ENCODE measurements at regions not wholly inside any gene's neighbourhood (a gene's known extent, or its start where the extent isn't known, plus 50 kb on each side); places are given as distances from the start of the nearest gene placed in this dataset.
A peak's percentile ranks its signal among the peaks of the same experiment; 100 is the strongest.

- no peak for TF ChIP-seq ZBTB39 (CRISPR knock-in tag; IDR thresholded peaks at IDR 0.05)
- no peak for TF ChIP-seq ZFP90 (CRISPR knock-in tag; IDR thresholded peaks at IDR 0.05; ENCODE audit: borderline replicate concordance)
- no peak for TF ChIP-seq ZBTB42 (CRISPR knock-in tag; IDR thresholded peaks at IDR 0.05)
- no peak for TF ChIP-seq MYNN (CRISPR knock-in tag; IDR thresholded peaks at IDR 0.05; ENCODE audit: low read depth)
- no peak for TF ChIP-seq ZNF879 (CRISPR knock-in tag; IDR thresholded peaks at IDR 0.05)
- no peak for TF ChIP-seq ASH2L (IDR thresholded peaks at IDR 0.05; ENCODE audit: insufficient read length, low read depth, low read length)
- TF ChIP-seq ZNF235 (CRISPR knock-in tag; IDR thresholded peaks at IDR 0.05; ENCODE audit: borderline replicate concordance), result no peak
- no peak for TF ChIP-seq ZNF572 (CRISPR knock-in tag; IDR thresholded peaks at IDR 0.05)
- no peak for TF ChIP-seq ZNF446 (CRISPR knock-in tag; IDR thresholded peaks at IDR 0.05)
- TF ChIP-seq PCBP1 (IDR thresholded peaks at IDR 0.05; ENCODE audit: borderline replicate concordance, low read depth, low read length), result no peak
- no peak for TF ChIP-seq ZNF629 (CRISPR knock-in tag; conservative IDR thresholded peaks at IDR 0.05)
- no peak for TF ChIP-seq ZNF362 (CRISPR knock-in tag; IDR thresholded peaks at IDR 0.05; ENCODE audit: borderline replicate concordance)
- TF ChIP-seq CHD2 (IDR thresholded peaks at IDR 0.05; ENCODE audit: low read depth, low read length), result no peak
- TF ChIP-seq ZNF160 (CRISPR knock-in tag; IDR thresholded peaks at IDR 0.05), result no peak
- no peak for TF ChIP-seq AKAP8 (CRISPR knock-in tag; IDR thresholded peaks at IDR 0.05)
- TF ChIP-seq BATF2 (CRISPR knock-in tag; IDR thresholded peaks at IDR 0.05), result no peak
- no peak for TF ChIP-seq MAF1 (CRISPR knock-in tag; IDR thresholded peaks at IDR 0.05; ENCODE audit: borderline replicate concordance)
- Histone ChIP-seq H3K27ac (ENCODE audit: extremely low read length, insufficient read depth, low read length) (no peak overlapping the region), H3K79me2 (ENCODE audit: insufficient read depth, low read length) (no peaks in the 10 kb centered on the region), H3K36me3 (replicated peaks in 1 of 2; ENCODE audit: control insufficient read depth in 1 of 2, insufficient read depth in 2 of 2, low read length in 2 of 2) (no peaks in the 10 kb centered on the region), H3K9ac (ENCODE audit: insufficient read depth, low read depth, low read length) (no peak overlapping the region), H2AFZ (ENCODE audit: low read length) (no peak overlapping the region), H3K27me3 (ENCODE audit: control insufficient read depth in 1 of 2, insufficient read depth in 2 of 2, low read length in 2 of 2) (peaks cover 3 to 65% of the 10 kb centered on the region in 2 experiments), H3K9me3 (ENCODE audit: low read length) (no peaks in the 10 kb centered on the region), H3K4me2 (ENCODE audit: low read depth, low read length) (peak overlapping the region; percentile 43), H3K4me3 (replicated peaks in 1 of 3; ENCODE audit: insufficient read depth in 1 of 3, low read depth in 2 of 3, low read length in 3 of 3) (no peak overlapping the region; a peak in 1 of 6 replicates), H4K20me1 (ENCODE audit: insufficient read depth, low read length) (no peaks in the 10 kb centered on the region), H3K4me1 (ENCODE audit: insufficient read depth, low read length) (peaks cover 56% of the 10 kb centered on the region)
- peak; percentile 39 for FAIRE-seq
- 34% methylated on average over 5 of the region's 5 CpGs for WGBS (ENCODE audit: low lambda C conversion rate)
- intact Hi-C loops (cut with micrococcal nuclease; ENCODE audit: unreplicated experiment), result no loop called here
- no TSS peak for BruUV-seq (replicated peaks)
- ChIA-PET CTCF (ENCODE audit: low intra/inter-chr PET ratio, low total read pairs) (no interaction called here), POLR2A (no interaction called here)
- no peak for DNase-seq (ENCODE audit: low spot score)
- in situ Hi-C loops (cut with HindIII; ENCODE audit: extremely low pct_ligation_motif_present, low pct_unique_long_range_greater_than_20kb), result no loop called here
- peak; percentile 33 for ATAC-seq
Observed at GRCh38 chr2:46847726-46848412, 67.7 kb downstream of the MCFD2 start.

All from HepG2 (cell line).